SJCRH30 (cell line): ENCODE measurements at regions not wholly inside any gene's neighbourhood (a gene's known extent, or its start where the extent isn't known, plus 50 kb on each side); places are given as distances from the start of the nearest gene placed in this dataset.

Experiments
- DNase-seq, 2 experiments: peaks; one replicate each; pipeline ENCODE4 v3.0.0-alpha.2; 2015 to 2020
- H3K27ac ChIP-seq: fragments of 250-450 bp; sonication (Bioruptor Pico); 2 replicates; pipeline ENCODE4 v1.5.1; 2020; ENCODE audit warnings: mild to moderate bottlenecking, moderate library complexity
- H3K27me3 ChIP-seq: fragments of 250-450 bp; sonication (Bioruptor Pico); 2 replicates; pipeline ENCODE4 v1.5.1; 2020; ENCODE audit warnings: mild to moderate bottlenecking, moderate library complexity
- H3K36me3 ChIP-seq: fragments of 250-450 bp; sonication (Bioruptor Pico); 2 replicates; pipeline ENCODE4 v1.5.1; 2020; ENCODE audit warnings: mild to moderate bottlenecking, moderate library complexity
- H3K4me1 ChIP-seq: fragments of 250-450 bp; sonication (Bioruptor Pico); 2 replicates; pipeline ENCODE4 v1.5.1; 2020; ENCODE audit warnings: mild to moderate bottlenecking, moderate library complexity
- H3K4me3 ChIP-seq: fragments of 250-450 bp; sonication (Bioruptor Pico); 2 replicates; pipeline ENCODE4 v1.5.1; 2020; ENCODE audit warnings: mild to moderate bottlenecking, moderate library complexity
- H3K9me3 ChIP-seq: fragments of 250-450 bp; sonication (Bioruptor Pico); replicated peaks from 2 replicates; pipeline ENCODE4 v1.5.1; 2020; ENCODE audit warnings: mild to moderate bottlenecking, moderate library complexity

DNA sequence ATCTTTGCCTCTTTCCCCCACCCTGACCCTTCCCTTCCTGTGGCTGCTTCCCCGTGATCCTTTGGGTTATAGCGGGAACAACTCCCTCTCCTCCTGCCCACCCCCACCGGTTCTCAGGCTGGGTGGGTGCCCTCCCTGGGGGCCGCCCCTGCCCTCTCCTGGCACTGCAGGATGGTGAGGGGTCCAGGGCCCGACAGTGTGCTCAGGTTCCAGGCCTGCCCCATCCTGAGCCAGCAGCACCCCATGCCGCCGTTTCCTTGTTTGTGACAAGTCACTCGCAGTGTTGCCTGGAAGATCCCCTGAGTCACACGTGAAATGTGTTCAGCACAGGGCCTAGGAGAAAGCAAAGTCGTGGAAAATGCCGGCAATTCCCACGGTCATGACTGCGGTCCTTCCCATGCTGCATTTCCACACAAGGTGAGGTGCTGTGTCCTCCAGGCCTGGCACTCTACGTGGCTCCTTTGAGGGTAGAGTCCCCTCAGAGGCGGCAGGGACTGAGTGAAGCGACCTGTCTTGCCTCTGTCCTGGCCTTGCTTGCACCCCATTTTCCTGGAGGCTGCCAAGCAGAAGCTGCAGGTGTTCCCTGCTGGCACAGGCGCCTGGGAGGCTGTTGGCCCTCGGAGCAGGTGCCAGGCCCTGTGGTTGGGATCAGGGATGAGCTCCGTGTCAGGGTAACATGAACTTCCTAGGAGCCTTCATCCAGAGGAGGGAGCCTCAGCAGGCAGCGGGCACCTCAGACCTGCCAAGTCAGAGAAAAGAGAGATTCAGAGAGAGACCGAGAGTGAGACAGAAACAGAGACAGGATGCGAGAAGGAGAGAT is 80.5 kb upstream of the LINC01488 start:
- H3K27me3 ChIP-seq, result no peaks in the 10 kb centered on the region
- no peak for DNase-seq
- no peaks in the 10 kb centered on the region for H3K4me1 ChIP-seq
- no peak overlapping the region for H3K4me3 ChIP-seq
- no peaks in the 10 kb centered on the region for H3K36me3 ChIP-seq
- H3K27ac ChIP-seq, result no peak overlapping the region
- H3K9me3 ChIP-seq, result no peaks in the 10 kb centered on the region; the same call in 1 of the 2 replicates

DNA sequence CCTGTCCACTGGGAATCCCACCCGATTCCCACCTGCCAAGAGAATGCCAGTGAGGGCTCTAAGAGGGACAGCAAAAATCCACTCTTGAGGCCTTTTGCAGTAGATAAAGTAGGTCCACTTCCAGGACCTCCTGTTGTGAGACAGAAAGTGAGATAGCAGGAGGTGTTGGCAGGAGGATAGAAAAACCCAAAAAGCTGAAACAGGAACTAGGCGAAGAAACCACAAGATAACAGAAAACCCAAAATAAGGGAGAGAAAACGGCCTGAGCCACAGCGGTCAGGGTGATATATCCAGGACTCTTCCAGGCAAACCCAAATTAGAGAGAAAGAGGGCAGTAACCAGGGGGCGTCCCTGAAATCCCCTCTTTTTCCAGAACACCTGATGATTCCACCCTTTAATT is 79.7 kb upstream of the LINC01488 start:
- no peak overlapping the region for H3K4me3 ChIP-seq
- no peaks in the 10 kb centered on the region for H3K36me3 ChIP-seq
- H3K27ac ChIP-seq, result no peak overlapping the region
- H3K9me3 ChIP-seq, result no peaks in the 10 kb centered on the region; the same call in 1 of the 2 replicates
- H3K27me3 ChIP-seq, result no peaks in the 10 kb centered on the region
- no peak for DNase-seq
- H3K4me1 ChIP-seq, result no peaks in the 10 kb centered on the region

DNA sequence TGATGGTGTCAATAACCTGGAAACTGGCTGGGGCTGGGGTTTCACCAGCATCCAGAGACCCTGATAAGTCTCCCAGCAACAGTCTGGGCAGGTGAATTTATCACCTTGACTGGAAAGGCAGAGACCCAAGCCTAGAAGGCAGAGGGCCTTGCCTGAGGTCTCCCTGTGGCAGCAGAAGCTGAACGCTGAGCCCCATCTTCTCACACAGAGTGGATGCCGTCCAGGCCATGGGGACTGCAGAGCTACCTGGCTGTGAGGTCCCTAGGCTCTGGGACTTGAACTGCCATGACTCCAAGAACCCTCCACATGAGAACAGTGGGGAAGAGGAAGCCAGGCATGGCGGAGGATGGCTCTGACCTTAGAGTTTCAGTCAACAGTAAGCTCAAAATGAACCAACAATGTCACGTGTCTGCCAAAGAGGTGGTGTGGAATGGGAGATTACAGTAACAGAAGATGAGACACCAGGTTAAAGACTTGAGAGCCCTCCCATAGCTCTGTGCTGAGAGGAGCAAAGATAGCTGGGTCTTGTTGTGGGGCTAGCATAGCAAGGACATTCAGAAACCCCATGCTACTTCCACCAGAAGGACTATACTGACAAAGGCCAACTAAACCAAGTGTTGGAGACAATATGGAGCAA is 79.1 kb upstream of the LINC01488 start:
- Histone ChIP-seq H3K27me3 (no peaks in the 10 kb centered on the region), H3K9me3 (no peaks in the 10 kb centered on the region), H3K4me3 (no peak overlapping the region), H3K27ac (no peak overlapping the region), H3K4me1 (no peaks in the 10 kb centered on the region), H3K36me3 (no peaks in the 10 kb centered on the region)
- no peak for DNase-seq

DNA sequence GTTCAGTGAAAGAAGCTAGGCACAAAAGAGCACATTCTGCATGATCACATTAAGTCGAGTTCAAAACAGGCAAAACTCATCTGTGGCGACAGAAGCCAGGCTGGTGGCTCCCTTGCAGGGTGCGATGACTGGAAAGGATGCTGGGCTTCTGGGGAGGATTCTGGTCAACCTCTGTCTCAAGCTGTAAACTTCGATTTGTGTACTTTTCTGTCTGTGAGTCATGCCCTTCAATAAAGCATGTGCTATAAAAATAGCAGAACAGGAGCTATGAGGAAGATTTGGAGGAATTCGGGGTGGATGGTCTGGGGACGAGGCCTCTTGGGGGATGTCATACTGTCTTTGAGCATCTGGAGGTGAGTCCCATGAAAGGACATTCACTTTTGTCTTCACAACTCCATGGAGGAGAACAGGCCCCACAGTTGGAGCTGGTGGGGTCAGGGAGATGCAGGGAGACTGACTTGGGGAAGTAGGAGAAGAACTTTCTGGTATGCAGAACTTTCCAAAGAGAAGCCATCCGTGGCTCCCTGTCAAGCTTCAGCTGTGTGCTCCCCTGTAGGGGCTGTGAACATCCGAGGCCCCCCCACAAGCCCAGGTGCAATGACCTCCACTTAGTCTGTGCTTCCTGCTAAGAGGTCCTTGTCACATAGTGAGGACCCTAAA is 77.8 kb upstream of the LINC01488 start:
- no peak for DNase-seq
- H3K4me3 ChIP-seq, result no peak overlapping the region
- H3K36me3 ChIP-seq, result no peaks in the 10 kb centered on the region
- H3K4me1 ChIP-seq, result no peaks in the 10 kb centered on the region
- H3K27me3 ChIP-seq, result no peaks in the 10 kb centered on the region
- no peak overlapping the region for H3K27ac ChIP-seq
- H3K9me3 ChIP-seq, result no peaks in the 10 kb centered on the region

DNA sequence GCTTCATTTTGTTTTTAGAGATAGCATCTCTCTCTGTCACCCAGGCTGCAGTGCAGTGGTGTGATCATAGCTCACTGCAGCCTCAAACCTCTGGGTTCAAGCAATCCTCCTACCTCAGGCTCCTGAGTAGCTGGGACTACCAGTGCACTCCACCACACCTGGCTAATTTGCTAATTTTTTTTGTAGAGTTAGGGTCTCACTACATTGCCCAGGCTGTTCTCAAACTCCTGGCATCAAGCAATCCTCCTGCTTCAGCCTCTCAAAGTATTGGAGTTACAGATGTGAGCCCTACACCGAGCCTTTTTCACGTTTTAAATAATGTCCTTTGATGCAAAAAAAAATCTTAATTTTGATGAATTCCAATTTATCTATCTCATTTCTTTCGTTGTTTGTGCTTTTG is 75.4 kb upstream of the LINC01488 start:
- no peak overlapping the region for H3K4me3 ChIP-seq
- no peaks in the 10 kb centered on the region for H3K4me1 ChIP-seq
- no peaks in the 10 kb centered on the region for H3K9me3 ChIP-seq
- no peaks in the 10 kb centered on the region for H3K36me3 ChIP-seq
- no peaks in the 10 kb centered on the region for H3K27me3 ChIP-seq
- no peak for DNase-seq
- no peak overlapping the region for H3K27ac ChIP-seq

DNA sequence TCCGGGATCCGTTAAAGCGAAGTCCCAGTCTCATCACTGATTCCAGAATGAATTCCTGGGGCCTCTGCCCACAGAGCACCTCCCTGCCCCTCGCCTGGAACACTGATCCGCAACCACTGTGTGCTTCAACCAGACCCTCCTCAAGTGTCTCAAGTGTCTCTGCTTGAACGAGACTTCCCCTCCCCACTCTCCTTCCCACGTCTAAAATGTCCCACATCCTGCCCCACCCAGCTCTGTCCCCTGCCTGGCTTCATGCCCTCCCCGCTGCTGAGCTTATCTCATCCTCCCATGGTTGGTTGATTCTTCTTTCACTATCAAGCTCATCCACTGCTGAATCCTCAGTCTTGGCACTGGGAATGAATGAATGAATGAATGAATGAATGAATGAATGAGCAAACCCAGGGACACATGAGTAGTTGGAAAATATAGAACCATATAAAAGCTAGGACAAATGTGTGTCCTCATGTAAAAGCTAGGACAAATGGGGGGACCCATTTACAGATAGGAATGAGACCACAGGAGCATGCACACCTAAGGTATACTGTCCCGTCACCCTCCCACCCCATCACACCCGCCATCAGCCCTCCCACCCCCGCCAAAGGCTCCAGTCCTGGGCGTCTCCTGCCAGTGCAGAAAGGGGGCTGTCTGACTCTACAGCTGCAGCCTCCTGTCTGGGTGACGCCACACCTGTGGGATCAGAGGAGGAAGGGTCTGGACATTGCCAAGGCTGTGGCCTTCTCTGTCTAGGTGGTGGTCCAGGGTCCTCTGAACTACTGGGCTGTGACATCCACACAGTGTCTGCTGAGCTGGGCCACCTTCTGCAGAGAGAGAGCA is 71.4 kb upstream of the LINC01488 start:
- no peaks in the 10 kb centered on the region for H3K9me3 ChIP-seq
- no peak for DNase-seq
- H3K36me3 ChIP-seq, result no peaks in the 10 kb centered on the region
- no peak overlapping the region for H3K4me3 ChIP-seq
- no peaks in the 10 kb centered on the region for H3K4me1 ChIP-seq
- no peaks in the 10 kb centered on the region for H3K27me3 ChIP-seq
- no peak overlapping the region for H3K27ac ChIP-seq

DNA sequence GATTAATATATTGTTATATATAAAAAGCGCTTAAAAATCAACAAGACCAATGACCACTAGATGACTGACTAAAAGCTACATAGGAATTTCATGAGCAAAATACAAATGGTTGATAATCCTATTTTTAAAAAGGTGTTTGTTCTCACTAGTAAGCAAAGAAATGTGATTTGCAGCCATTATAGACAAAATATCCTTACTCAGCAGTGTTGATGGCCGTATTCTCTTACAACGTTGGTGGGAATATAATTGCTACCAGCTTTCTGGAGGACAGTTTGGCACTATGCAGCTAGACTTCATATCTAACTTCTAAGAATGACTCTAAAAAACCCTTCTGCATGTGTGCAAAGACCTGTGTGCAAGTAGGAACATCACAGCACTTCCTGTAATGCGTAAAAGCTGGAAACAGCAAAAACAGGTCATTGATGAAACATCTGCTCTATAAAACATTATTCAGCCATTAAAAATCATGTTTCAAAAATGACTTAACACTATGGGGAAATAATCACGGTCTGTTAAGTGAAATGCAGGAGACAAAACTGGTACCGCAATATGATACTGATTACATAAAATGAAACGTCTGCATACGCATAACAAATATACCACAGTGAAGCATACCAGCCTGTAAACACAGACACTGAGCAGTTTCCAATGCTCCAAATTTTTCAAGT is 70.1 kb upstream of the LINC01488 start:
- H3K27me3 ChIP-seq, result no peaks in the 10 kb centered on the region
- no peak for DNase-seq
- no peak overlapping the region for H3K27ac ChIP-seq
- H3K9me3 ChIP-seq, result no peaks in the 10 kb centered on the region
- no peak overlapping the region for H3K4me3 ChIP-seq
- H3K36me3 ChIP-seq, result no peaks in the 10 kb centered on the region
- H3K4me1 ChIP-seq, result no peaks in the 10 kb centered on the region; the same call in 1 of the 2 replicates

DNA sequence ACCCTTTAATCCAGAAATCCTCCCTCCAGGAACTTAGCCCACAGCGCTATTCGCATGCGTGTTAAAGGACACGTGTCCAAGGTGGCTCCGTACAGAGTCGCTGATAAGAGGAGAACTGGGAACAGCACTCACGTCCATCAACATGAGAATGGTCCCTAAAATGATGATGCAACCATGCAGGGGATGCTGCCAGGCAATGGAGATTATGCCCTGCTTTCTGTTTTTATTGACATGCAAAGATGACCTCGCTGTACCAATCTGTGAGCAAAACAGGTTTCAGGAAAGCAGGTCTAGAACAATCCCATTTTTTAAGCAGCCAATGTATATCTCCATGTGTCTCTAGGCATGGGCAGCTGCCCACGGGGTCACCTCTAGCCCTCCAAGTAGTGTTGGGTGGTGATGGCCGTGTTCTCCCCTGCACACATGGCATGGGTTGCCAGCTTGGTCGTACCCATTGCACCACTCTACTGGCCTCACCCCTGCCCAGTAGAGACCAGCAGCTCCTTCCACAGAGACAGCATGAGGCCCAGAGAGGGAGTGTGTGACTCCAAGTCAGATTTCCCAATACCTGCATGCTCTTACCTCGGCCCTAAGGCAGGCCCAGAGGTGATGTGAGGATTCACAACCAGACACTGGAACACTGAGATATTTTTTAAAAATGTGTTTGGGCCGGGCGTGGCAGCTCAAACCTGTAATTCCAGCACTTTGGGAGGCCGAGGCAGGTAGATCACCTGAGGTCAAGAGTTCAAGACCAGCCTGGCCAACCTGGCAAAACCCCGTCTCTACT is 68.3 kb upstream of the LINC01488 start:
- peaks cover 4% of the 10 kb centered on the region; the same call in 1 of the 2 replicates for H3K4me1 ChIP-seq
- no peaks in the 10 kb centered on the region for H3K36me3 ChIP-seq
- no peaks in the 10 kb centered on the region for H3K9me3 ChIP-seq
- no peaks in the 10 kb centered on the region for H3K27me3 ChIP-seq
- H3K4me3 ChIP-seq, result no peak overlapping the region
- no peak for DNase-seq
- no peak overlapping the region for H3K27ac ChIP-seq

DNA sequence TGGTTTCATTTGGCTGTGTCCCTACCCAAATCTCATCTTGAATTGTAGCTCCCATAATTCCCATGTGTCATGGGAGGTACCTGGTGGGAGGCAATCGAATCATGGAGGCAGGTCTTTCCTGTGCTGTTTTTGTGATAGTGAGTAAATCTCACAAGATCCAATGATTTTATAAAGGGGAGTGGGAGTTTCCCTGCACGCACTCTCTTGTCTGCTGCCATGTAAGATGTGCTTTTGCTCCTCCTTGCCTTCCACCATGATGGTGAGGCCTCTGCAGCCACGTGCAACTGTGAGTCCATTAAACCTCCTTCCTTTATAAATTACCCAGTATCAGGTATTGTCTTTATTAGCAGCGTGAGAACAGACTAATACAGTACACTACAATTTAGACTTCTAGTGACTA is 67.5 kb upstream of the LINC01488 start:
- H3K9me3 ChIP-seq, result no peaks in the 10 kb centered on the region
- H3K4me3 ChIP-seq, result no peak overlapping the region
- peaks cover 4% of the 10 kb centered on the region; the same call in 1 of the 2 replicates for H3K4me1 ChIP-seq
- DNase-seq, result no peak
- no peak overlapping the region for H3K27ac ChIP-seq
- H3K36me3 ChIP-seq, result no peaks in the 10 kb centered on the region
- no peaks in the 10 kb centered on the region for H3K27me3 ChIP-seq

DNA sequence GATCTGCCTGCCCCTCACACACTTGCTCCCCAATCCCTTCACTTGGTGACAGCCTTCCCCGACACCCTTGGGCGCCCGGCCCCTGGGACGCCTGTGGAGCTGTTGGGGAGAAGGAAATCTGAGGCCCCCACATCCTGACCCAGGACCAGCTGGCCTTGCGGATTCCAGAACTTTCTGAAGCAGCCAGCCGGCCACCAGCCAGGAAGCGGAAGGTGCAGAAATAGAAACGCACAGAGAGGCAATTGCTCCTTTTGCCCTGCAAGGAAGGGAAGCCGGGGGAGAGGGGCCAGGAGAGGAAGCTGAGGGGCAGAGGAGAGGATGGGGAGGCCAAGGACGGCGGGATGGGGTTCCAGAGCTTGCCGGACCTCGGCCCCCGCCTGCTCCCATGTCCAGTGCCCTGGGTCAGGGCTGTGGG is 66.7 kb upstream of the LINC01488 start:
- Histone ChIP-seq H3K9me3 (no peaks in the 10 kb centered on the region), H3K27ac (no peak overlapping the region), H3K36me3 (no peaks in the 10 kb centered on the region), H3K27me3 (no peaks in the 10 kb centered on the region), H3K4me1 (peaks cover 7% of the 10 kb centered on the region), H3K4me3 (no peak overlapping the region)
- DNase-seq, result no peak

DNA sequence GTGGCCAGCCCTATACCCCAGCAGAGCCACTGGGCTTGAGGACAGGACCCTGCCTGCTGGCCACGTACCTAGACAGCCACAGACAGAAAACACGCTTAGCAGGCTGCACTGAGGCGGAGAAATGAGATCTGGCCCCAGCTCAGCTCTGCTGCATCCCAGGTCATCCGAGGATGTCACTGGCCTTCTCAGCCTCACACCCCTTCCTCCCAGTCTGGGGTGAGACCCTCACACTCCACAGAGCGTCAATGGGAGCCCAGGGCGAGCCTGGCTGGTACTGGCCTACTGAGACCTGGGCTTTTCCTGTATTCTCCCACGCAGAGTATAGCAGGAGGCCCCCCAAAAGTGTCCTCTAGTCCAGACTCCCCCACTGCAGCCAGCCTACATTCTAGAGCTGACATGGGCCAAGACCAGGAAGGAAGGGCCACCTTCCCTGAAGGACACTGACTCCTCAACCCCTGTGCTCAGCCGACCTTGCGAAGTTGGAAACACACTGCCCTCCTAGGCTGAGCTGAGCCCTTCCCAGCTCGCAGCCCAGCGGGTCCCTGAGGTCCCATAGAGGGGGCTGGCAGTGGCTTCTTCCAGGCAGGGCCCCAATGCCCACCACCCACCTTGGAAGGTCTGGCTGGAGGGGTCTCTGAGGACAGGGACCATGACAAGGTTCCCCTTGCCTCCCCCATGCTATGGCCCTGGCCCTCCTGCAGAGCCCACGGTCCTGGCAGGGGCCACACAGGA is 65.9 kb upstream of the LINC01488 start:
- Histone ChIP-seq H3K27ac (no peak overlapping the region), H3K9me3 (no peaks in the 10 kb centered on the region), H3K36me3 (no peaks in the 10 kb centered on the region), H3K27me3 (no peaks in the 10 kb centered on the region), H3K4me3 (no peak overlapping the region), H3K4me1 (peaks cover 15% of the 10 kb centered on the region)
- DNase-seq, result no peak

DNA sequence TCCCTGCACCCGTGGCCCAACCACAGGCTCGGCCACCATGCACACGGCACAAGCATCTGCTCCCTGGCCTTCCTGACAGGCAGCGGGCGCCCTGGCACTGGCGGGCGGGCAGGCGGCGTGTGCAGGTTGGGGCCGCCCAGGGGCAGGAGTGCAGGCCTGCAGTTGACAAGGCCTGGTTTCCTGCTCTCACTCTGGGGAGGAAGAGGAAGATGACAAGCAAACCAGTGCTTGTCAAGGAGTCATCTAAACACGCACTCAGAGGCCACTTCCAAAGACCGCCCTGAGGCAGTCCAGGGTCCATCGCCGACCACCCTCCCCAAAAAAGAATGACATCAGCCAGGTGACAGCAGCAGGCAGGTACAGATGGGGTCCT is 65.3 kb upstream of the LINC01488 start:
- Histone ChIP-seq H3K4me3 (no peak overlapping the region), H3K36me3 (no peaks in the 10 kb centered on the region), H3K27me3 (no peaks in the 10 kb centered on the region), H3K9me3 (no peaks in the 10 kb centered on the region), H3K4me1 (peaks cover 21% of the 10 kb centered on the region), H3K27ac (no peak overlapping the region)
- DNase-seq, result no peak
